HUES48 (cell line): ENCODE measurements at regions not wholly inside any gene's neighbourhood (a gene's known extent, or its start where the extent isn't known, plus 50 kb on each side); places are given as distances from the start of the nearest gene placed in this dataset.
"Not testable (repeated sequence)": the region's sequence is repeated elsewhere in the genome, so short reads cannot be mapped to it uniquely, and the experiment has no call there.

ENCODE experiments used
- H3K27ac ChIP-seq: one replicate; pipeline ENCODE4 v1.7.0; 2013; ENCODE audit warnings: low read depth, low read length, inconsistent platforms
- H3K27me3 ChIP-seq: 2 replicates; pipeline ENCODE4 v1.6.1; 2013; ENCODE audit warnings: mild to moderate bottlenecking, low read length; ENCODE audit not compliant: control insufficient read depth, insufficient read depth
- H3K36me3 ChIP-seq: 2 replicates; pipeline ENCODE4 v1.6.1; 2013; ENCODE audit warnings: low read length; ENCODE audit not compliant: control insufficient read depth, insufficient read depth
- H3K4me1 ChIP-seq: 2 replicates; pipeline ENCODE4 v1.6.1; 2013; ENCODE audit warnings: mild to moderate bottlenecking, low read length; ENCODE audit not compliant: control insufficient read depth, insufficient read depth
- H3K4me3 ChIP-seq: 2 replicates; pipeline ENCODE4 v1.5.1; 2013; ENCODE audit warnings: mild to moderate bottlenecking, low read depth, low read length
- H3K9ac ChIP-seq: 2 replicates; pipeline ENCODE4 v1.6.1; 2013; ENCODE audit warnings: mild to moderate bottlenecking, low read depth, low read length, moderate library complexity
- H3K9me3 ChIP-seq: 2 replicates; pipeline ENCODE4 v1.6.1; 2013; ENCODE audit warnings: low read length; ENCODE audit not compliant: control insufficient read depth, insufficient read depth

- no peak overlapping the region for H3K27ac ChIP-seq
These were observed 370.9 kb upstream of the WWC1 start for GRCh38 chr5:167920589-167920988.

GRCh38 chr5:167921796-167922195 is 369.6 kb upstream of the WWC1 start:
- Histone ChIP-seq H3K4me3 (no peak overlapping the region), H3K9ac (no peak overlapping the region), H3K4me1 (no peaks in the 10 kb centered on the region; the same call in 1 of the 2 replicates), H3K9me3 (no peaks in the 10 kb centered on the region), H3K36me3 (no peaks in the 10 kb centered on the region), H3K27me3 (no peaks in the 10 kb centered on the region), H3K27ac (no peak overlapping the region)

More at GRCh38 chr5:167920589-167920988, 370.9 kb upstream of the WWC1 start:
- no peaks in the 10 kb centered on the region for H3K9me3 ChIP-seq
- no peak overlapping the region for H3K9ac ChIP-seq
- no peaks in the 10 kb centered on the region for H3K27me3 ChIP-seq
- no peaks in the 10 kb centered on the region for H3K36me3 ChIP-seq
- H3K4me1 ChIP-seq: peaks cover 7% of the 10 kb centered on the region; the same call in 1 of the 2 replicates
- H3K4me3 ChIP-seq: no peak overlapping the region

GRCh38 chr5:167923396-167923795 is 368.0 kb upstream of the WWC1 start:
- H3K4me3 ChIP-seq: no peak overlapping the region
- no peaks in the 10 kb centered on the region for H3K9me3 ChIP-seq
- no peak overlapping the region for H3K9ac ChIP-seq
- H3K36me3 ChIP-seq: no peaks in the 10 kb centered on the region
- H3K27me3 ChIP-seq: no peaks in the 10 kb centered on the region
- H3K27ac ChIP-seq: no peak overlapping the region
- H3K4me1 ChIP-seq: no peaks in the 10 kb centered on the region; the same call in 1 of the 2 replicates

GRCh38 chr5:167929841-167930240 is 361.6 kb upstream of the WWC1 start:
- no peaks in the 10 kb centered on the region for H3K4me1 ChIP-seq
- no peaks in the 10 kb centered on the region for H3K36me3 ChIP-seq
- no peak overlapping the region for H3K27ac ChIP-seq
- no peaks in the 10 kb centered on the region for H3K27me3 ChIP-seq
- H3K9ac ChIP-seq: no peak overlapping the region
- H3K9me3 ChIP-seq: no peaks in the 10 kb centered on the region
- H3K4me3 ChIP-seq: no peak overlapping the region

- no peak overlapping the region for H3K27ac ChIP-seq
- no peaks in the 10 kb centered on the region for H3K27me3 ChIP-seq
- H3K36me3 ChIP-seq: no peaks in the 10 kb centered on the region
- H3K4me1 ChIP-seq: no peaks in the 10 kb centered on the region
- no peak overlapping the region for H3K4me3 ChIP-seq
- no peaks in the 10 kb centered on the region for H3K9me3 ChIP-seq
- no peak overlapping the region for H3K9ac ChIP-seq
These were observed 356.9 kb upstream of the WWC1 start for GRCh38 chr5:167934551-167934971.

GRCh38 chr5:167936022-167936421 is 355.4 kb upstream of the WWC1 start:
- no peak overlapping the region for H3K9ac ChIP-seq
- H3K27me3 ChIP-seq: no peaks in the 10 kb centered on the region
- H3K9me3 ChIP-seq: no peaks in the 10 kb centered on the region
- H3K4me3 ChIP-seq: no peak overlapping the region
- no peaks in the 10 kb centered on the region for H3K36me3 ChIP-seq
- no peaks in the 10 kb centered on the region for H3K4me1 ChIP-seq
- H3K27ac ChIP-seq: no peak overlapping the region

GRCh38 chr5:167936944-167937634 is 354.4 kb upstream of the WWC1 start:
- Histone ChIP-seq H3K27ac (no peak overlapping the region), H3K4me1 (no peaks in the 10 kb centered on the region), H3K9me3 (no peaks in the 10 kb centered on the region), H3K27me3 (no peaks in the 10 kb centered on the region), H3K4me3 (no peak overlapping the region), H3K36me3 (no peaks in the 10 kb centered on the region), H3K9ac (no peak overlapping the region)

- Histone ChIP-seq H3K9me3 (no peaks in the 10 kb centered on the region), H3K4me1 (no peaks in the 10 kb centered on the region), H3K27me3 (no peaks in the 10 kb centered on the region), H3K27ac (no peak overlapping the region), H3K9ac (no peak overlapping the region), H3K4me3 (no peak overlapping the region), H3K36me3 (no peaks in the 10 kb centered on the region)
These were observed 353.8 kb upstream of the WWC1 start for GRCh38 chr5:167937635-167937998.

GRCh38 chr5:167939686-167940085 is 351.8 kb upstream of the WWC1 start:
- no peaks in the 10 kb centered on the region for H3K4me1 ChIP-seq
- no peak overlapping the region for H3K27ac ChIP-seq
- no peak overlapping the region for H3K9ac ChIP-seq
- H3K36me3 ChIP-seq: no peaks in the 10 kb centered on the region
- no peak overlapping the region for H3K4me3 ChIP-seq
- no peaks in the 10 kb centered on the region for H3K27me3 ChIP-seq
- no peaks in the 10 kb centered on the region for H3K9me3 ChIP-seq

GRCh38 chr5:167940911-167941310 is 350.5 kb upstream of the WWC1 start:
- Histone ChIP-seq H3K4me3 (no peak overlapping the region), H3K9me3 (no peaks in the 10 kb centered on the region), H3K4me1 (peaks cover 4% of the 10 kb centered on the region), H3K9ac (no peak overlapping the region), H3K36me3 (no peaks in the 10 kb centered on the region), H3K27ac (no peak overlapping the region), H3K27me3 (no peaks in the 10 kb centered on the region)

- not testable (repeated sequence) for H3K9me3 ChIP-seq, H3K27ac ChIP-seq, H3K4me1 ChIP-seq, H3K36me3 ChIP-seq, H3K4me3 ChIP-seq, H3K27me3 ChIP-seq, H3K9ac ChIP-seq
These were observed 349.9 kb upstream of the WWC1 start for GRCh38 chr5:167941556-167941955.
